ENCODE measurements at regions not wholly inside any gene's neighbourhood (a gene's known extent, or its start where the extent isn't known, plus 50 kb on each side); places are given as distances from the start of the nearest gene placed in this dataset.

- 71 to 77% methylated on average over 8 of the region's 8 CpGs for WGBS, 2 donors
- peaks cover 0 to 4% (median 0%) of the 10 kb centered on the region in 4 donors for H3K9me3 ChIP-seq (ENCODE audit: control insufficient read depth in 4 of 4, insufficient read depth in 3 of 4, low read length in 3 of 4)
- DNase-seq = no peak
- H3K27me3 ChIP-seq (ENCODE audit: control insufficient read depth in 3 of 3, insufficient read depth in 3 of 3, low read length in 2 of 3) = no peaks in the 10 kb centered on the region
- no peak overlapping the region for H3K27ac ChIP-seq (ENCODE audit: low read depth in 1 of 2, low read length in 1 of 2)
- H3K9ac ChIP-seq (ENCODE audit: insufficient read depth in 1 of 2, low read length in 2 of 2) = no peak overlapping the region
- H3K4me3 ChIP-seq = no peak overlapping the region
- no peak for ATAC-seq (ENCODE audit: insufficient read depth, low FRiP score)
- H3K36me3 ChIP-seq (ENCODE audit: control insufficient read depth in 4 of 4, insufficient read depth in 4 of 4, low read length in 4 of 4) = no peaks in the 10 kb centered on the region
- no peak for TF ChIP-seq CTCF (IDR thresholded peaks at IDR 0.05; ENCODE audit: control extremely low read depth, extremely low read depth)
- no peaks in the 10 kb centered on the region for H3K4me1 ChIP-seq (ENCODE audit: control insufficient read depth in 5 of 5, insufficient read depth in 5 of 5, low read length in 5 of 5)
Measured at GRCh38 chr2:121825003-121825950, 69.8 kb downstream of the TSN start.

- 74 to 87% methylated on average over 3 of the region's 3 CpGs for WGBS, 2 donors
- Histone ChIP-seq H3K36me3 (ENCODE audit: control insufficient read depth in 4 of 4, insufficient read depth in 4 of 4, low read length in 4 of 4) (no peaks in the 10 kb centered on the region), H3K9me3 (ENCODE audit: control insufficient read depth in 4 of 4, insufficient read depth in 3 of 4, low read length in 3 of 4) (peaks cover 0 to 4% (median 0%) of the 10 kb centered on the region in 4 donors), H3K4me3 (no peak overlapping the region), H3K27ac (ENCODE audit: low read depth in 1 of 2, low read length in 1 of 2) (no peak overlapping the region), H3K27me3 (ENCODE audit: control insufficient read depth in 3 of 3, insufficient read depth in 3 of 3, low read length in 2 of 3) (no peaks in the 10 kb centered on the region), H3K4me1 (ENCODE audit: control insufficient read depth in 5 of 5, insufficient read depth in 5 of 5, low read length in 5 of 5) (no peaks in the 10 kb centered on the region), H3K9ac (ENCODE audit: insufficient read depth in 1 of 2, low read length in 2 of 2) (no peak overlapping the region)
- no peak for ATAC-seq (ENCODE audit: insufficient read depth, low FRiP score)
- no peak for DNase-seq
- TF ChIP-seq CTCF (IDR thresholded peaks at IDR 0.05; ENCODE audit: control extremely low read depth, extremely low read depth) = no peak
Measured at GRCh38 chr2:121826036-121826435, 70.6 kb downstream of the TSN start.

GRCh38 chr2:121828281-121828731 is 72.9 kb downstream of the TSN start:
- no peak for DNase-seq
- no peak overlapping the region for H3K27ac ChIP-seq (ENCODE audit: low read depth in 1 of 2, low read length in 1 of 2)
- no peak for ATAC-seq (ENCODE audit: insufficient read depth, low FRiP score)
- H3K36me3 ChIP-seq (ENCODE audit: control insufficient read depth in 4 of 4, insufficient read depth in 4 of 4, low read length in 4 of 4) = no peaks in the 10 kb centered on the region
- H3K27me3 ChIP-seq (ENCODE audit: control insufficient read depth in 3 of 3, insufficient read depth in 3 of 3, low read length in 2 of 3) = no peaks in the 10 kb centered on the region
- H3K4me3 ChIP-seq = no peak overlapping the region
- no peak overlapping the region for H3K9ac ChIP-seq (ENCODE audit: insufficient read depth in 1 of 2, low read length in 2 of 2)
- H3K9me3 ChIP-seq (ENCODE audit: control insufficient read depth in 4 of 4, insufficient read depth in 3 of 4, low read length in 3 of 4) = peaks cover 0 to 2% (median 0%) of the 10 kb centered on the region in 4 donors
- H3K4me1 ChIP-seq (ENCODE audit: control insufficient read depth in 5 of 5, insufficient read depth in 5 of 5, low read length in 5 of 5) = no peaks in the 10 kb centered on the region
- WGBS, 2 donors = 64 to 71% methylated on average over 13 of the region's 13 CpGs
- TF ChIP-seq CTCF (IDR thresholded peaks at IDR 0.05; ENCODE audit: control extremely low read depth, extremely low read depth) = no peak
